GM19395 (cell line): ENCODE measurements at regions not wholly inside any gene's neighbourhood (a gene's known extent, or its start where the extent isn't known, plus 50 kb on each side); places are given as distances from the start of the nearest gene placed in this dataset.

Experiments used
- ATAC-seq: cut with Tn5 transposase; IDR thresholded peaks from one replicate; pipeline ENCODE4 v1.9.1; 2021; ENCODE audit warnings: mild to moderate bottlenecking, moderate library complexity; ENCODE audit not compliant: unreplicated experiment

GRCh38 chr5:4250254-4250653 lies 654.6 kb downstream of the IRX1 start:
- ATAC-seq: no peak

DNA sequence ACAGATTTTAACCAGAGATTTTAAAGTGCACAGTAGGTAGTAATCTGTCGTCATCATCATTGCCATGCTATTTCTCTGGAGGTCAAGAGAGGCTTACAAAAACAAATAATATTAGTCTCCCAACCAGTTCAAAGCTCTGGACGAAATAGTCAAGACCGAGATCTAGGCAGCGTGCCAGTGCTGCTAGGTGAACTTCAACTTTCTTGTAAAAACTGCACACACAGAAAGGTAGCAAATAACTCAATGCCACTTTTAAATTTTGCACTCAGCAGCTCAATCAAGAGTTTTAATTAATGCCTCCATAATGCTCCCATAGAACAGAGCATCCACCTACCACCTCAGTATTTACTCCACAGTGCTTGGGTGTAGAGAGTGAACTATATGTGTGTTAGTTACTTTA lies 656.8 kb downstream of the IRX1 start:
- no peak for ATAC-seq

- no peak for ATAC-seq
Observed at GRCh38 chr5:4254736-4255135, 659.1 kb downstream of the IRX1 start.

DNA sequence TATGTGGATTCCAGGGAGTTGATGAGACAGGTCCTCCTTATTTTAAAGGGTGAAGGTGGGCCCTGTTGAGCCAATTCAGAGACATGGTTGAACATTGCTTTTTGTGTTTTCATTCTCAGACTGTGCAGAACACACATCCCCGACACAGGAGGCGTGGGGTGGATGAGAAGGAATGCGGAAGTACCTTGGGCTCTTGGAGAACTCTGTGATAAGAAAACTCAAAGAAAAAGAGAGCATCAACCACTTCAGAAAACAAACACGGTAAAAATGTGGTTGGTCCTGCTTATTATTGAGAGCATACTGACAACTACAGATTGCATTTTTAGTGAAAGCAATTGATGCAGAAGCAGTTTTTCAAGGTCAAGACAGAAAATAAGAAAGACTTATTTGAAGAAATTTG lies 659.8 kb downstream of the IRX1 start:
- ATAC-seq: no peak

DNA sequence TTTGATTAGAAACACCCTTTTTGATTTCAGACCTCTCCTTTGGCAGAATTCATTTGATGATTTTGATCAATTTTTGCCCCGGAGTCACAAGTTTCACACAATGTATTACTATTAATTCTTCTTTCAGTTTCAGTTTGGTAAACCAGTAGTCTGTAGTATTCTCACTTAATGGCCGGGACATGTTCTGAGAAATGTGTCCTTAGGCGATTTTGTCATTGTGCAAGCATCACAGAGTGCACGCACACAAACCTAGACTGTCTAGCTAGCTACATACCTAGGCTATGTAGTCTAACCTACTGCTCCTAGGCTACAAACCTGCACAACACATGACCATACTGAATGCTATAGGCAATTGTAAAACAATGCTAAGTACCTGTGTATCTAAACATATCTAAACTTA lies 662.5 kb downstream of the IRX1 start:
- ATAC-seq: no peak

DNA sequence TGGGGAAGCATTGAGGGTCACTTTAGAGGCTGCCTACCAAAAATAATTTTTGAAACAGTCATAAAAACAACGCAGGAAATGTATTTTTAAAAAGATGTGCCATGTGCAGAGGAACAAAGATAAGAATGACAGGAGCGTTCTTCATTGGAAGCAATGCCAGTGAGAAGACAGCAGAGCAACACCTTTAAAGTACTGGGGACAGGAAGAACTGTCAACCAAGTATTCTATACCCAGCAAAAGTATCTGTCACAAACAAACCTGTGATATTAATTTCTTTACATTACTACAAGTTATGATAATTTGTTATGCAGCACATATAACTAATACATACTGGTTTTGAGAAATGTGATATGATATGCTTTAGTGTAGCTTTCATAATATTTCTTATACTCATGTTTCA lies 675.6 kb downstream of the IRX1 start:
- no peak for ATAC-seq

DNA sequence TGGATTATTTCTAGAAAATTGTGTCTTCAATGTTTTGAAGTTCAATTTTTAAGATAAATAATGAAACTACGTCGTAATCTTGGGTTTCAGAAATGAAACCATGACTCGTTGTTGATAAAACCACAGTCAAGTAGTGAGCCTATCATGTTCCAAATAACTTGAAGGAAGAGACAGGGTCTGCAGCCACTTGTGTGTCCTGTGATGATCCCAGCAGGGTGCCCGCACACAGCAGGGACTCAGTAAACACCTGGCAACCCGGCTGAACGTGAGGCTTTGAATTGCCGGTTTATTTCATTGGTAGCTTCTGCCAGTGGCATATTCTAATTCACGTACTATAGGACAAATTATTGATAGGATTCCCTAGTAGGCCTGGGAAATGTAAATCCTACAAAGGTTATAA lies 679.6 kb downstream of the IRX1 start:
- ATAC-seq: no peak

DNA sequence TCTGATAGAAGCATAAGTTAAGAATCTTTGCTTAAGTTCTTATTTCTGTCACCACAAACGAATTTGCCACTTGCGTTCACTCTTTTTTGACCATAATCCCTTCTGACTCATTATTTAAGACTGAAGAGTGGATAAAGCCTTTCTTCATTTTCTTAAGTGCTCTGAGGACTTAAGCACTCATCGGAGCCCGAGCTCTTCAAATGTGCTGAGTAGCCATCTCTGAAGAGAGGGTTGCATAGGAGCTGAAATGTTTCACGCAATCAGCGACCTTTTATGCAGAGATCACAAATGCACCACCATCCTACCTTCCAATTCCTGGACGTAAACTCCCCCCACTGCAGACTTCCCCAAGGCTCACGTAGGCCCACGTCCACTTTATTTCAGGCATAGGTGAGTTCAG lies 699.2 kb downstream of the IRX1 start:
- ATAC-seq: no peak

DNA sequence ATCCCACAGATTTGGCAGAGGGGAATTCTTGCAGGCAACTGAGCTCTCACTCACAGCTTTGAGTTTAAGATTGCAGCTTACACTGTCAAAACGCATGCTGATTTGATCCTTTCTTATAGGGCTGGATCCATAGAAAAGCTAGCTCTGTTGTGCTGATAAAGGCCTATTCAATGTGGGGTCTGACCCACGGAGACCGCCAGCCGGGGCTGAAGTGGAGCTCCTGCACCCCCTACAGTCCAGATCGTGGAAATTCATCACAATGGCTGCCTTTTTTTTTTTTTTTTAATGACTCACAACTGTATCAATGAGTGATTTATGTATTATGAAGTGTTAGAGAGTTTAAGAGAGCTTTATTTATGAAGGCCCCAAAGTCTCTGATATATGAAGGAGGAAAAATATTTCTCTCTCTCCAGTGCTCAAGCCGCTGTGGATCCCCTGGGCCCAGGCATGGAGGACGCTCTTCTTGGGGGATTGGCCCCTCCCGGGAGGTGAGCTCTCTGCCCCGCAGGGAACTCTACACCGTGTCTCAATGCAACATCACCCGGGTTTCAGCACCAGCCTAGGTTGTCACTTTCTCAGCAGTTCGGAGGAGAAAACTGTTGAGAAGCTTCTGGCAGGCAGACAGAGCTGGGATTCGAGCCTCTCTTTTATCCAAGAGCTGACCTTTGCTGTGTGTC lies 700.2 kb downstream of the IRX1 start:
- no peak for ATAC-seq

DNA sequence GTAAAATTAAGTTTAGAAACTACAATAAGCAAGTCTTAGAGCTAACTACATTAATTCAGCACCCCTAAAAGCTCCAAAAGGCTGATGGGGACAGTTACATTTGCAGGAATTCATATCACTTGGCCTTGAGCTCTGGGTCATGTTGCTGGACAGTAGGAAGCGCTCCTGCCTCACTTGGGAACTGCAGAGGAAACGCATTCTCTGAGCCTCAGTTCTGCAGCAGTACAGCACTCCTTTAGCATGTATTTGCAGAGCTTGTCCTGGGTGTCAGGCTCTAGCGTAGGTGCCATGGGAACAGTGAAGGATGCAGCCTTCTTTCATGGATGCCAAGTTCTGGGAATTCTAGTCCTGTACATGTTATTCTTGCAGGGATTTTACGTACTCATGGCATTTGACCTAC lies 710.4 kb downstream of the IRX1 start:
- no peak for ATAC-seq

DNA sequence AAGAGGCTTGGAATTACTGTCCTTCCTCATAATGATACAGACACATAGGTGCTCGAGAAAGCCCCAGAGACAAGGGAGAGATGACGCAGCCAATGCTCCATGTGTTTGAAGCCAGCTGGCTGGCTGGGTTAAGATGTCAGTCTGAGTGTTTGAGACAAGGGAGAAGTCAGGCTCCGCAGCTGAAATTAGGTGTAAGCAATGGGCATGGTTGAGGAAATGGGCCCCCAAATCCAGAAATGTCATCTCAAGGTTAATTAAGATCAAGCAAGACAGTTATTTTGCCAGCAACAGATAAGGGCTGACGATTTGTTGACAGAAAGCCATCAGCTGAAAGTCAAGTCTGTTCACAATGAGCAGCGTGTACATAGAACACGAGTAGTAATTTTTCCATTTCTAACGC lies 713.4 kb downstream of the IRX1 start:
- ATAC-seq: no peak

DNA sequence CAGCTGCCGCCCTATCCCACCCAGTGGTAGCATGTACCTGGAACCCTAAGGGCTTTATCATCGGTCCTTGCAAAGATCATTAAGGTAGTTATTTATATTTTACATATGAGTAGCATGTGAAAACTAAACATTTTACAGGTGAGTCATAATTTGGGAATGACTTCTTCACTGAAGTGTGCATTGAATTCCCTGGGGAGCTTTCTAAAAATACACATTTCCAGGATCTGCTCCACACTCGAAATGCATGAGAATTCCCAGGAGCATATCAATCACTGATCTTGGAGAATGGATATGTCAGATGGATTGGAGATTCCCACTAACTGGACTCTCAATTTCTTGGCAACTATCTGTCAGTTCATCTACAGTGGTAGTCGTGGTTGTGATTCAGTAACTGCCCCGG lies 717.5 kb downstream of the IRX1 start:
- ATAC-seq: no peak

- no peak for ATAC-seq
Observed at GRCh38 chr5:4319478-4320128, 724.0 kb downstream of the IRX1 start.

- no peak for ATAC-seq
Observed at GRCh38 chr5:4330327-4330726, 734.7 kb downstream of the IRX1 start.

DNA sequence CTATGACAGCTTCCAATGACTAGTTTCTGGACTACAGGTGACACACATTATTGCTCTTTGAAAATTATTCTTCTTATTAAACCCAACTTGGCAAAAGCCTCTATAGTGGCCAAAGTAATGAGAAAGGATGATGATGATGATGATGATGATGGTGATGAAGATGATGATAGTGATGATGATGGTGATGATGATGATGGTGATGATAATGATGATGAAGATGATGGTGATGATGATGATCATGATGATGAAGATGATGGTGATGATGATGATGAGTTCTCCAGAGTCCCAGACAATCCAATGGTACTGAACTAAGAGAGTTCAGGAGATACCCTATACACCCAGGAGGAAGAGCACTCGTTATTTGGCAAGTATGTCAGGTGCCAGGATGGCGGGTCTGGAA lies 739.4 kb downstream of the IRX1 start:
- ATAC-seq: no peak

- ATAC-seq: no peak
Observed at GRCh38 chr5:4337519-4337918, 741.9 kb downstream of the IRX1 start.

- ATAC-seq: no peak
Observed at GRCh38 chr5:4339949-4340348, 744.3 kb downstream of the IRX1 start.

- ATAC-seq: no peak
Observed at GRCh38 chr5:4345850-4346249, 750.2 kb downstream of the IRX1 start.

GRCh38 chr5:4348423-4348822 lies 752.8 kb downstream of the IRX1 start:
- ATAC-seq: no peak

DNA sequence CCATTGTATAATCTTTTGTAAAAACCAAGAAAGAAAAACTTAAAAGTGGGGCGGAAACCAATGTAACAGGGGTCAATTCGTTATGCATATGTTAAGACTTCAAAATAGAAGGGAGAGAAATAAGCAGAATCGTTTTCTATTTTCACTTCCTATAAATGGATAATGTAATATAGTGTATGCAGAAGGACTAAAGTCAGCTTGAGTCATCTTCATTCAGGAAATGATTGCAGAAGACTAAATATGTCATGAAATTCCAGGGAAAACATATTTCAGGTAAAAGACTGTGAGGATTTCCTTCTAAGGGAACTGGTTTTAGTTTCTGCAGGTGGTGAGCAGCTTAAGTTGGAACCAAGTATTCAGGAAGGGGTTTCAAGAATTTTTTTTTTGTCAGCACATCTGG lies 753.3 kb downstream of the IRX1 start:
- no peak for ATAC-seq

GRCh38 chr5:4356201-4356600 lies 760.6 kb downstream of the IRX1 start:
- no peak for ATAC-seq

- ATAC-seq: no peak
Observed at GRCh38 chr5:4359847-4360246, 764.2 kb downstream of the IRX1 start.

GRCh38 chr5:4361753-4362152 lies 766.1 kb downstream of the IRX1 start:
- no peak for ATAC-seq
